Endothelial cell of umbilical vein (primary cell): ENCODE measurements at regions not wholly inside any gene's neighbourhood (a gene's known extent, or its start where the extent isn't known, plus 50 kb on each side); places are given as distances from the start of the nearest gene placed in this dataset.
"Not testable (repeated sequence)": the region's sequence is repeated elsewhere in the genome, so short reads cannot be mapped to it uniquely, and the experiment has no call there.

Source experiments
- CTCF ChIP-seq, 2 donors: IDR thresholded peaks; 1 replicate in 1 of 2; 2 replicates in 1 of 2; pipeline ENCODE4 v1.5.1; 2011; ENCODE audit warnings: low read length in 2 of 2, mild to moderate bottlenecking in 2 of 2, moderate library complexity in 2 of 2, control low read depth in 1 of 2, inconsistent platforms in 1 of 2, low read depth in 1 of 2; ENCODE audit not compliant: insufficient read depth in 1 of 2; ENCODE audit errors: extremely low read depth in 1 of 2
- EZH2 ChIP-seq: IDR thresholded peaks from 2 replicates; pipeline ENCODE4 v1.6.1; 2012; ENCODE audit warnings: borderline replicate concordance, low read depth, mild to moderate bottlenecking, moderate library complexity, low read length, inconsistent platforms; ENCODE audit not compliant: severe bottlenecking
- FOS ChIP-seq: IDR thresholded peaks from 2 replicates; pipeline ENCODE4 v1.6.1; 2011; ENCODE audit warnings: mild to moderate bottlenecking, low read length, moderate library complexity, borderline replicate concordance; ENCODE audit not compliant: insufficient read depth
- JUN ChIP-seq: IDR thresholded peaks from 2 replicates; pipeline ENCODE4 v1.6.1; 2011; ENCODE audit warnings: borderline replicate concordance, low read depth; ENCODE audit not compliant: insufficient read length, insufficient read depth
- MAX ChIP-seq: IDR thresholded peaks from 2 replicates; pipeline ENCODE4 v1.6.1; 2011; ENCODE audit not compliant: insufficient read depth, insufficient read length
- MYC ChIP-seq: IDR thresholded peaks from one replicate; pipeline ENCODE4 v1.6.1; 2011; ENCODE audit warnings: mild to moderate bottlenecking, low read depth, low read length
- POLR2A ChIP-seq: IDR thresholded peaks from 2 replicates; pipeline ENCODE4 v1.6.1; 2012; ENCODE audit warnings: low read depth, mild to moderate bottlenecking, control low read depth, low read length
- POLR2AphosphoS5 ChIP-seq: IDR thresholded peaks from 2 replicates; pipeline ENCODE4 v1.6.1; 2012; ENCODE audit warnings: low read depth, mild to moderate bottlenecking, control low read depth, low read length, moderate library complexity; ENCODE audit not compliant: insufficient read depth

- not testable (repeated sequence) for TF ChIP-seq CTCF (IDR thresholded peaks at IDR 0.05; ENCODE audit: extremely low read depth in 1 of 2, insufficient read depth in 1 of 2, low read depth in 1 of 2, low read length in 2 of 2); POLR2A; POLR2AphosphoS5; FOS; EZH2; MYC; MAX; JUN
Observed at GRCh38 chr15:84157857-84158256, 77.7 kb upstream of the GOLGA6L4 start.
